22Rv1 (cell line): ENCODE measurements at regions not wholly inside any gene's neighbourhood (a gene's known extent, or its start where the extent isn't known, plus 50 kb on each side); places are given as distances from the start of the nearest gene placed in this dataset.

Experiments used
- H3K27ac ChIP-seq: fragments of 450-650 bp; 2 replicates; pipeline ENCODE4 v1.5.1; 2017
- ZFX ChIP-seq: fragments of 450-650 bp; IDR thresholded peaks from 2 replicates; pipeline ENCODE4 v1.6.1; 2017; ENCODE audit warnings: antibody characterized with exemption, borderline replicate concordance
- TF ChIP-seq, protein P1 (sequence below): fragments of 450-650 bp; IDR thresholded peaks from 2 replicates; pipeline ENCODE4 v1.5.1; 2017; ENCODE audit warnings: mild to moderate bottlenecking

DNA sequence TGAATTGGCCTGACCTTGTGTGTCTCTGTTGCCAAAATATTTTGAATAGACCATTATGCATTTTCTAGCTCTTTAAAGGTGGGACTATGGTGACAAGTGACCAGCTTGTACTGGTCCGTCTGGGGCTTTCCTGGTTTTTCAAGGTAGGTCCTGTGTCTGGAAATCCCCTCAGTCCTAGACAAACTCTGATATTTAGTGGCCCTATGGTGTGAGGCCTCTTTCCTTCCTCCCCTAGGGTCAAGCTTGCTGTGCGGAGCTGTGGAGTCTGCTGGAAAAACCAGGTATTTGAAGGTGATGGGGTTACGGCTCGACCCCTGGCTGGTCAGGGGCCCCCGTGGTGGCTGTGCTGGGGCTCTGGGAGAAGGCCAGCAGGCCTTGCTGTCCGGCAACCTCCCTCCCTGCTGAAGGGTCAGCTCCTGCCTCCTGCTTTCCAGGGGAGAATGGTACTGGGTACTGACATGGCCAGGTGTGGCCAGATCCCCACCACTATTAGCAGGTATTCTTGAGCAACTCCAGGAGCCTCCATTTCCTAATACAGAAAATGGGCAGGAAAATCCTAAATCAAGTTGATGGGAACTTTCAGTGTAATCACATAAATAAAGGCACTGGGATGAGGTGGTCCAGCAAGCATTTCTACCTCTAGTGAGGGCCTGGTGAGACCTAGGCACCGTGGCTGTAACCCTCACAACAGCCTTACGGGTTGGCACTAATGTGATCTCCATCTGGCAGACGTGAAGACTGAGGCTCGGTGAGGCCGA is 86.2 kb upstream of the HS6ST1 start:
- H3K27ac ChIP-seq: no peak overlapping the region
- no peak for TF ChIP-seq ZFX
- TF ChIP-seq, protein P1, sequence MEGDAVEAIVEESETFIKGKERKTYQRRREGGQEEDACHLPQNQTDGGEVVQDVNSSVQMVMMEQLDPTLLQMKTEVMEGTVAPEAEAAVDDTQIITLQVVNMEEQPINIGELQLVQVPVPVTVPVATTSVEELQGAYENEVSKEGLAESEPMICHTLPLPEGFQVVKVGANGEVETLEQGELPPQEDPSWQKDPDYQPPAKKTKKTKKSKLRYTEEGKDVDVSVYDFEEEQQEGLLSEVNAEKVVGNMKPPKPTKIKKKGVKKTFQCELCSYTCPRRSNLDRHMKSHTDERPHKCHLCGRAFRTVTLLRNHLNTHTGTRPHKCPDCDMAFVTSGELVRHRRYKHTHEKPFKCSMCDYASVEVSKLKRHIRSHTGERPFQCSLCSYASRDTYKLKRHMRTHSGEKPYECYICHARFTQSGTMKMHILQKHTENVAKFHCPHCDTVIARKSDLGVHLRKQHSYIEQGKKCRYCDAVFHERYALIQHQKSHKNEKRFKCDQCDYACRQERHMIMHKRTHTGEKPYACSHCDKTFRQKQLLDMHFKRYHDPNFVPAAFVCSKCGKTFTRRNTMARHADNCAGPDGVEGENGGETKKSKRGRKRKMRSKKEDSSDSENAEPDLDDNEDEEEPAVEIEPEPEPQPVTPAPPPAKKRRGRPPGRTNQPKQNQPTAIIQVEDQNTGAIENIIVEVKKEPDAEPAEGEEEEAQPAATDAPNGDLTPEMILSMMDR: no peak

DNA sequence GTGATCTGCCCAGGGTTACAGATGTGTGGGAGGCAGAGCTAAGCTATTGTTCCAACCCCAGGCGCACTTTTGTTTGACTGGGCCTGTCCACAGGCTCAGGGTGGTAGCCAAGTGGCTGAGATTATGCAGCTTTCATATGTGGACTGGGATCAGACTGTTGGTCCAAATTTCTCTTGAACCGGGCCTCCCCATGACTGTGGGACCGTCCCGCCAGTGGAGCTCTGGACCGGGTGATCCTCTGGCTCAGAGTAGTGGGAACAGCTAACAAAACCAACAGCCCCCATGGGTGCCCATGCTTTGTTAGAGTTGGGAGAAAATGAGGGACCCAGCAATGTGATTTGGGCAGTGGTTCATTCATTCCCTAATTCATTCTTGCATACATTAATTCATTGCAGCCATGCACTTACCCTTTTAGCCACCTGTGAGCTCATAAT is 86.8 kb upstream of the HS6ST1 start:
- H3K27ac ChIP-seq: no peak overlapping the region
- TF ChIP-seq, protein P1: no peak
- no peak for TF ChIP-seq ZFX

DNA sequence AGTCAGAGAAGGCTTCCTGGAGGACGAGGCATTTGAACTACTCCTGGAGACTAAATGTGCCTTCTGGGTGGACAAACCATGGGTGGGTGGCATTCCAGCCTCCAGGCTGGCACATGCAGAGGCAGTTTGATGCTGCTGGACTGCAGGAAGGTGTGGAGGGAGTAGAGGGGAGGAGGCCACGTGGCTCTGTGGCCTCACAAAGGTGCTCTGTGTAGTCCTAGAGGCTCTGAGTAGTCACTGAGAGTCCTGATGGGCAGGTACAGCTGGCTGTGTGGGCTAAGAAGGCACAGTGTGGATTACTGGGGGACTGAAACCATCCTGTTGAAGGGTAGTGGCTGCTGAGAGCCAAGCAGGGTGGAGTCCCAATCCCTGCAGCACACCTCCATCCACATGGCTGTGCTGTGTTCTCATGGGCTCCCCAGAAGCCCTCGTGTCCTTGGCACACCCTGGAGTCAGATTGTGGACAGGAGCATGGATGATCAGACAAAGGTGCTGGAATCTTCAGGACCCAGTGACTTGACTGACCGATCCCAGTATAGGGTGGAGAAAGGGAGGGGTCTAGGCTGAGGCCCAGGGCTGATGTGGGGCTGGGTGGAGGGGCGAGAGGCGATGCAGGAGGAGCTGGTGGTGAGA is 87.4 kb upstream of the HS6ST1 start:
- TF ChIP-seq, protein P1: no peak
- TF ChIP-seq ZFX: no peak
- H3K27ac ChIP-seq: no peak overlapping the region

DNA sequence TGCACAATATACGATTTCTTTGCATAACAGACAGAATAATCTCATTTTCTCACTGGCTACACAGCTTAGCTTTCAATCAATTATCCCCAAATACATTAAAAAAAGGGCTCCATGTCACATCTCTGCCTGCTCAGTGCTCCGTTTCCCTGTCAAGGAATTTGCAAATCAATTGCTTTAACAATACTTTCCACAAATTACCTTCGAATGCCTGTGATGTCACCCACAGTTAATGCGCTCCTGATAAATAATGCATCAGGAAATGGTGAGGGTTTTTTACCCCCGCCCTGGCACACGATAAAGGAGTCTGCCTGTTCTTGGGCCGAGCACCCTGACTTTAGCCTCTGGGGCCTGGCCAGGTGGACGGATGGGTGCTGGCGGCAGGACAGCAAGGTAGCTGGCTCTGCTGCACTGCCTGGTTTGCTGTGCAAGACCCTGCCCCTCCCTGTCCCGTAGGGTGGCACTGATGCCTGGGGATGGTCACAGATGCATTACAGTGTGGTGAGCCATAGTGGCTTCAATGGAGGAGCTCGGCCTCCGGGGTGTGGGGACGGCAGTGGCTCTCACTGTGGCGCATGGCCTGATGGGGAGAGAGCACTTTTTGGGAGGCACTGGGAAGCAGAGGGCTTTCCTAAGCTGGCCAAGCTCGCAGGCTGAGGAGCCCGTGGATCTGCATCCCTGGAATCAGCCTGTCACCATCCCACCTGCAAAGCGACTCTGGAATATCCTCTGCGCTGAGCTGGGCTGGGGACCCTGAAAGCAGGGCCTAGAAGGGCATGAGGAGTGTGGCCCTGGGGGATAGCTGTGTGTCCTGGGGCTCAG is 88.3 kb upstream of the HS6ST1 start:
- no peak overlapping the region for H3K27ac ChIP-seq

DNA sequence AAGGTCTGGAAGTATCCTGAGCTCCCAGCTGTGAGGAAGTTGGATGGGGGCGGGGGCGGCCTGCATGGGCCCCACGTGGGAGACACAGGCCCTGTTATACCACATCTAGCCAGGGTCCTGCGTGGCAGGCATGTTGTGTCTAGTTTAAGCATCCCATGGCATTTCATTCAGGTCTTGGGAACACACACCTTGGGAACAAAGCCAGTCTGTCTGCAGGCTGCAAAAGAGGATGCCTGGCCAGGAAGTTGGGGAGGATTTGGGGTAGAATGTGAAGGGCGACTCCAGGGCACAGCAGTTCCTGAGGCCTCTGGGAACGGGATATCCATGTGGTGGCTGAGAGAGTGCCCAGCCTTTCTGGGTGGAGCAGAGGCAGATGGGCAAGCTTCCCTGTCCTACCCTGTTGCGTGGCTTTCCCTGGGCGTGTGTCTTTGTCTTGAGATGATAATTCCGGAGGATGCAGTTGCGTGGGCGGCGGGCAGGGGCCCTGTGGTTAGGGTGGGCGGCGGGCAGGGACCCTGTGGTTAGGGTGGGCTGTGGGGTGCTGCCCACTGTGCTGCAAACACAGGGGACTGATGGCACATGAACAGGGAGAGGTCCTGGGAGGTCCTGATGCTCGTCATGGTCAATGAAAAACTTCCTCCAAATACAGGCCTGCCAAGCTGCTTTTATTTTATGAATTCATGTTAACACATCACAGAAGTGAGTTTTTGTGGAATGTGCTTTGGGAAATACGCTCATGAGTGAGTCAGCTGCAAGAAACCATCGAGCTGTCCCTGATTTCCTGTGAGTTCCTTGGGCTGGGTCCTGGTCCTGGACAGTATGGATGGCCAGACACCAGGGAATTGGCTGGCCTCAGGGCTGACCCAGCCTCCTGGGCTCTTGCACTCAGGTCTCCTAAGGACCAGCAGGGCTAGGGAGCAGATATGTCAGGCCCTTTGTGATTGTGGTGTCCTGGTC is 90.0 kb upstream of the HS6ST1 start:
- no peak overlapping the region for H3K27ac ChIP-seq

More for the DNA sequence above, 88.3 kb upstream of the HS6ST1 start:
- TF ChIP-seq, protein P1: no peak
- no peak for TF ChIP-seq ZFX

DNA sequence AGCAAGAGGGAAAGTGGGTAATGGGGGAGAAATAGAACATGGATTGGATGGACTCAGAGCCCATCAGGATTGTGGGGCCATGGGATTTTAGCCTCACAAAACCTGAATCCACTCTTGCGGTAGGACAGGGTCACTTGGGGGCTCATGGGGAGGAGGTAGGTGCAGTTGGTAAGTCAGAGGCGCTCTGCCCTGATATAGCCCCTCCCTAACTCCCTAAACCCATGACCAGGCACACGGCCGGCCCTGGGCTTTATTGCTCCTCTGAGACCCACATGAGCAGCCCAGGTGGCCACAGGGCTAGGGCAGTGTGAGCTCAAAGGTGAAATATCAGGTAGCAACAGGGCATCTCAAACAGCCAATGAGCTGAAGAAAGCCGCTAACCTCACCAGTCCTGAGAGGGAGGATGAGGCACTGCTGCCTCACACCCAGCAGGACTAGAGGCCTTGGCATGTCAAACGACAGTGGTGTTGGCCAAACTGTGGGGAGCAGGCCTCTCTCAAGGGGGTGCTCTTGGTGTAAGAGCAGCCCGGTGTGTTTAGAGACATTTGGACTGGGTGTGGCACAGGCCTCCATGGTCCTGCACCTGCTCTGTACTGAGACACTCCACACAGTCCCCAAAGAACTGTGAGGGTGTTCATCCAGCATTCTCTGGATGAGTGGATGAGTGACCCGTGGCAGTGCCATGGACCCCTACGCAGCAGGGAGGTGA is 90.8 kb upstream of the HS6ST1 start:
- H3K27ac ChIP-seq: no peak overlapping the region
- TF ChIP-seq, protein P1: no peak
- no peak for TF ChIP-seq ZFX

More for the DNA sequence above, 90.0 kb upstream of the HS6ST1 start:
- TF ChIP-seq, protein P1: no peak
- TF ChIP-seq ZFX: no peak
